Natural killer cell (primary cell): ENCODE measurements at regions not wholly inside any gene's neighbourhood (a gene's known extent, or its start where the extent isn't known, plus 50 kb on each side); places are given as distances from the start of the nearest gene placed in this dataset.
"Not testable (repeated sequence)": the region's sequence is repeated elsewhere in the genome, so short reads cannot be mapped to it uniquely, and the experiment has no call there.

Source experiments
- ATAC-seq, 3 donors: fragments of 150-1000 bp in 2 of 3; fragments of 200-7000 bp in 1 of 3; cut with Tn5 transposase; 1 replicate in 1 of 3; 2 replicates in 2 of 3; pipeline ENCODE4 v1.10.0; 2021; ENCODE audit warnings: mild to moderate bottlenecking in 2 of 3, moderate library complexity in 2 of 3
- DNase-seq, 2 donors: peaks; one replicate each; pipeline versions ENCODE4 v3.0.0 to v3.0.0-alpha.2; 2013 to 2021; ENCODE audit warnings: mixed read lengths in 1 of 2
- H3K27ac ChIP-seq: one replicate; pipeline ENCODE4 v1.5.1; 2013; ENCODE audit warnings: mild to moderate bottlenecking, low read length
- H3K27me3 ChIP-seq: one replicate; pipeline ENCODE4 v1.6.1; 2013; ENCODE audit warnings: low read length; ENCODE audit not compliant: control insufficient read depth, insufficient read depth
- H3K36me3 ChIP-seq: one replicate; pipeline ENCODE4 v1.6.1; 2013; ENCODE audit warnings: low read length; ENCODE audit not compliant: control insufficient read depth, insufficient read depth
- H3K4me1 ChIP-seq: one replicate; pipeline ENCODE4 v1.6.1; 2013; ENCODE audit warnings: low read length; ENCODE audit not compliant: control insufficient read depth, insufficient read depth
- H3K4me3 ChIP-seq: one replicate; pipeline ENCODE4 v1.5.1; 2013; ENCODE audit warnings: low read length
- H3K9me3 ChIP-seq: one replicate; pipeline ENCODE4 v1.6.1; 2013; ENCODE audit warnings: low read length; ENCODE audit not compliant: control insufficient read depth, insufficient read depth
- H3K27ac Mint-ChIP-seq, 2 donors: one replicate each; pipeline ENCODE4 v1.8.0; 2022; ENCODE audit warnings: mild to moderate bottlenecking in 2 of 2, mixed read lengths in 2 of 2, moderate library complexity in 1 of 2
- H3K27me3 Mint-ChIP-seq, 2 donors: one replicate each; pipeline ENCODE4 v1.8.0; 2022; ENCODE audit warnings: low read depth in 2 of 2, mixed read lengths in 2 of 2
- H3K36me3 Mint-ChIP-seq: one replicate; pipeline ENCODE4 v1.8.0; 2022; ENCODE audit warnings: mixed read lengths
- H3K4me1 Mint-ChIP-seq, 2 donors: one replicate each; pipeline ENCODE4 v1.8.0; 2022; ENCODE audit warnings: mixed read lengths in 2 of 2
- H3K4me3 Mint-ChIP-seq: one replicate; pipeline ENCODE4 v1.8.0; 2022; ENCODE audit warnings: mild to moderate bottlenecking, moderate library complexity, mixed read lengths
- H3K9me3 Mint-ChIP-seq, 2 donors: one replicate each; pipeline ENCODE4 v1.8.0; 2022; ENCODE audit warnings: mixed read lengths in 2 of 2
- CTCF ChIP-seq: fragments of 200-600 bp; IDR thresholded peaks from one replicate; pipeline ENCODE4 v1.8.0; 2022; ENCODE audit warnings: antibody characterized with exemption
- WGBS: methylation state at CpG from one replicate; pipeline ENCODE4 v1.1.7; 2013; ENCODE audit warnings: missing lambda C conversion rate; ENCODE audit not compliant: insufficient coverage; 5-methylcytosine and 5-hydroxymethylcytosine counted together
- intact Hi-C: fragments of 100-400 bp; cut with micrococcal nuclease; formaldehyde crosslinking; loops from one replicate; pipeline ENCODE4 v1.14.2; 2022

- intact Hi-C loops: loop anchor here (1.0 kb wide), 1 partner anchor 421 kb away; no protein-coding TSS in a partner anchor
- Histone ChIP-seq H3K4me1 (no peaks in the 10 kb centered on the region), H3K36me3 (no peaks in the 10 kb centered on the region), H3K27me3 (no peaks in the 10 kb centered on the region), H3K27ac (no peak overlapping the region), H3K9me3 (no peaks in the 10 kb centered on the region), H3K4me3 (no peak overlapping the region)
- Mint-ChIP-seq H3K4me1 (peaks cover 0 to 5% of the 10 kb centered on the region in 2 donors), H3K4me3 (no peak overlapping the region), H3K27ac (no peak overlapping the region), H3K9me3 (no peaks in the 10 kb centered on the region), H3K36me3 (no peaks in the 10 kb centered on the region), H3K27me3 (peaks cover 4 to 41% of the 10 kb centered on the region in 2 donors)
- DNase-seq: peak in 1 of 2 donors; percentile 64
- WGBS: 81% methylated on average over 11 of the region's 15 CpGs
- TF ChIP-seq CTCF: peak; percentile 36
- ATAC-seq: peak in 1 of 3 donors; percentile 50
Measured at GRCh38 chrX:52574416-52575275, 57.8 kb upstream of the XAGE1B start.

GRCh38 chrX:52568146-52568545 is 51.3 kb upstream of the XAGE1B start:
- not testable (repeated sequence) for H3K9me3 Mint-ChIP-seq
- 63% methylated on average over 8 of the region's 12 CpGs for WGBS

More at GRCh38 chrX:52568146-52568545, 51.3 kb upstream of the XAGE1B start:
- H3K4me1 Mint-ChIP-seq, H3K36me3 Mint-ChIP-seq, DNase-seq, H3K27me3 ChIP-seq, H3K4me3 Mint-ChIP-seq, H3K36me3 ChIP-seq, ATAC-seq, intact Hi-C loops, H3K4me1 ChIP-seq, H3K27ac Mint-ChIP-seq, H3K4me3 ChIP-seq, H3K9me3 ChIP-seq, H3K27ac ChIP-seq: not testable (repeated sequence)
- peaks cover 5 to 70% of the 10 kb centered on the region in 2 donors for H3K27me3 Mint-ChIP-seq
